HEK293 (cell line): ENCODE measurements at regions not wholly inside any gene's neighbourhood (a gene's known extent, or its start where the extent isn't known, plus 50 kb on each side); places are given as distances from the start of the nearest gene placed in this dataset.

Source experiments
- CTCF ChIA-PET: fragments of 350-600 bp; formaldehyde crosslinking; extraction: SDS; loops from one replicate; lab custom pipeline; 2021; ENCODE audit warnings: antibody characterized with exemption; lab: Yijun Ruan, JAX
- POLR2A ChIA-PET: fragments of 300-600 bp; formaldehyde crosslinking; extraction: SDS; loops from one replicate; lab custom pipeline; 2020; ENCODE audit warnings: antibody characterized with exemption, inconsistent platforms; lab: Yijun Ruan, JAX
- H3K27ac ChIP-seq: fragments of 200-500 bp; sonication (Bioruptor generic); 2 replicates; pipeline ENCODE4 v1.5.1; 2014; ENCODE audit warnings: low read depth, low read length, control low read depth, inconsistent platforms; ENCODE audit errors: extremely low read depth
- H3K36me3 ChIP-seq, 2 experiments: fragments of 200-500 bp in 1 of 2; sonication (Bioruptor generic) in 1 of 2; 1 replicate in 1 of 2; 2 replicates in 1 of 2; pipeline ENCODE4 v1.5.1; 2014 to 2017; ENCODE audit warnings: inconsistent platforms in 2 of 2, low read length in 2 of 2; ENCODE audit not compliant: control insufficient read depth in 2 of 2, insufficient read depth in 1 of 2
- H3K4me1 ChIP-seq: fragments of 200-500 bp; sonication (Bioruptor generic); 2 replicates; pipeline ENCODE4 v1.5.1; 2014; ENCODE audit warnings: mild to moderate bottlenecking, low read length, inconsistent platforms; ENCODE audit not compliant: control insufficient read depth, insufficient read depth
- H3K4me3 ChIP-seq: 2 replicates; pipeline ENCODE4 v1.5.1; 2011; ENCODE audit warnings: low read depth, mild to moderate bottlenecking, control low read depth, low read length, moderate library complexity
- H3K9me3 ChIP-seq: fragments of 200-500 bp; sonication (Bioruptor generic); 2 replicates; pipeline ENCODE4 v1.5.1; 2014; ENCODE audit warnings: low read depth, low read length, inconsistent platforms; ENCODE audit not compliant: control insufficient read depth, insufficient read depth
- BCL6B ChIP-seq: fragments of 450-650 bp; formaldehyde crosslinking; IDR thresholded peaks from 2 replicates; pipeline ENCODE4 v1.5.1; 2017; ENCODE audit warnings: missing biosample characterization, missing genetic modification characterization
- GLIS1 ChIP-seq: fragments of 450-650 bp; formaldehyde crosslinking; IDR thresholded peaks from 2 replicates; pipeline ENCODE4 v1.5.1; 2016; ENCODE audit warnings: missing biosample characterization, missing genetic modification characterization
- IKZF3 ChIP-seq: fragments of 450-650 bp; IDR thresholded peaks from 2 replicates; pipeline ENCODE4 v1.5.0; 2018; ENCODE audit warnings: missing biosample characterization, mild to moderate bottlenecking, missing genetic modification characterization, moderate library complexity
- OVOL3 ChIP-seq: fragments of 450-650 bp; formaldehyde crosslinking; IDR thresholded peaks from 2 replicates; pipeline ENCODE4 v1.5.1; 2016; ENCODE audit warnings: missing biosample characterization, missing genetic modification characterization
- PRDM10 ChIP-seq: fragments of 450-650 bp; formaldehyde crosslinking; IDR thresholded peaks from 2 replicates; pipeline ENCODE4 v1.5.1; 2016; ENCODE audit warnings: missing biosample characterization, missing genetic modification characterization
- TCF7L2 ChIP-seq: IDR thresholded peaks from 2 replicates; pipeline ENCODE4 v1.6.1; 2011; ENCODE audit warnings: low read depth, mild to moderate bottlenecking, inconsistent platforms, low read length, moderate library complexity, borderline replicate concordance
- ZBTB6 ChIP-seq: fragments of 450-650 bp; formaldehyde crosslinking; IDR thresholded peaks from 2 replicates; pipeline ENCODE4 v1.5.1; 2017; ENCODE audit warnings: missing biosample characterization, missing genetic modification characterization
- ZNF214 ChIP-seq: fragments of 450-650 bp; formaldehyde crosslinking; IDR thresholded peaks from 2 replicates; pipeline ENCODE4 v1.5.1; 2017; ENCODE audit warnings: missing biosample characterization, mild to moderate bottlenecking, missing genetic modification characterization, borderline replicate concordance
- ZNF266 ChIP-seq: fragments of 450-650 bp; formaldehyde crosslinking; IDR thresholded peaks from 2 replicates; pipeline ENCODE4 v1.5.1; 2016; ENCODE audit warnings: missing biosample characterization, missing genetic modification characterization, low read depth
- ZNF280C ChIP-seq: fragments of 450-650 bp; formaldehyde crosslinking; IDR thresholded peaks from 2 replicates; pipeline ENCODE4 v1.5.1; 2016; ENCODE audit warnings: missing biosample characterization, missing genetic modification characterization
- ZNF433 ChIP-seq: fragments of 450-650 bp; formaldehyde crosslinking; IDR thresholded peaks from 2 replicates; pipeline ENCODE4 v1.5.1; 2016; ENCODE audit warnings: missing biosample characterization, missing genetic modification characterization, low read depth
- ZNF48 ChIP-seq: fragments of 450-650 bp; formaldehyde crosslinking; IDR thresholded peaks from 2 replicates; pipeline ENCODE4 v1.5.1; 2016; ENCODE audit warnings: missing biosample characterization, missing genetic modification characterization
- ZNF677 ChIP-seq: fragments of 450-650 bp; IDR thresholded peaks from 2 replicates; pipeline ENCODE4 v1.5.0; 2018; ENCODE audit warnings: missing biosample characterization, mild to moderate bottlenecking, missing genetic modification characterization, moderate library complexity
- ZNF777 ChIP-seq: fragments of 450-650 bp; formaldehyde crosslinking; IDR thresholded peaks from 2 replicates; pipeline ENCODE4 v1.5.1; 2017; ENCODE audit warnings: missing biosample characterization, missing genetic modification characterization, borderline replicate concordance
- ZNF792 ChIP-seq: fragments of 450-650 bp; formaldehyde crosslinking; IDR thresholded peaks from 2 replicates; pipeline ENCODE4 v1.5.1; 2016; ENCODE audit warnings: missing biosample characterization, missing genetic modification characterization
- ZSCAN4 ChIP-seq: fragments of 450-650 bp; formaldehyde crosslinking; IDR thresholded peaks from 2 replicates; pipeline ENCODE4 v1.5.1; 2017; ENCODE audit warnings: missing biosample characterization, missing genetic modification characterization

- TF ChIP-seq ZSCAN4 (tag by site-specific recombination) (no peak), ZNF777 (tag by site-specific recombination) (no peak), ZNF266 (no peak), BCL6B (tag by site-specific recombination) (no peak)
Measured at GRCh38 chr1:5157175-5157574, 502.8 kb downstream of the AJAP1 start (continued).

GRCh38 chr1:5156416-5157120, 502.2 kb downstream of the AJAP1 start:
- no peaks in the 10 kb centered on the region for H3K9me3 ChIP-seq
- H3K4me1 ChIP-seq: no peaks in the 10 kb centered on the region
- no peak overlapping the region for H3K27ac ChIP-seq
- POLR2A ChIA-PET: no interaction called here
- no peaks in the 10 kb centered on the region for H3K36me3 ChIP-seq
- CTCF ChIA-PET: no interaction called here
- no peak for TF ChIP-seq ZNF48 (tag by site-specific recombination)
- TF ChIP-seq IKZF3 (tag by site-specific recombination): no peak
- no peak for TF ChIP-seq ZBTB6
- TF ChIP-seq OVOL3: no peak
- TF ChIP-seq ZNF792 (tag by site-specific recombination): no peak
- TF ChIP-seq PRDM10 (tag by site-specific recombination): no peak
- no peak for TF ChIP-seq ZNF214
- no peak for TF ChIP-seq GLIS1
- no peak for TF ChIP-seq ZNF433 (tag by site-specific recombination)
- TF ChIP-seq TCF7L2: no peak
- no peak for TF ChIP-seq ZNF280C (tag by site-specific recombination)
- TF ChIP-seq ZNF677 (tag by site-specific recombination): no peak
- H3K4me3 ChIP-seq: no peak overlapping the region
